HG02678 (cell line): ENCODE measurements at regions not wholly inside any gene's neighbourhood (a gene's known extent, or its start where the extent isn't known, plus 50 kb on each side); places are given as distances from the start of the nearest gene placed in this dataset.

Experiments used
- ATAC-seq: cut with Tn5 transposase; IDR thresholded peaks from one replicate; pipeline ENCODE4 v1.9.1; 2021; ENCODE audit warnings: mild to moderate bottlenecking, moderate library complexity; ENCODE audit not compliant: unreplicated experiment

DNA sequence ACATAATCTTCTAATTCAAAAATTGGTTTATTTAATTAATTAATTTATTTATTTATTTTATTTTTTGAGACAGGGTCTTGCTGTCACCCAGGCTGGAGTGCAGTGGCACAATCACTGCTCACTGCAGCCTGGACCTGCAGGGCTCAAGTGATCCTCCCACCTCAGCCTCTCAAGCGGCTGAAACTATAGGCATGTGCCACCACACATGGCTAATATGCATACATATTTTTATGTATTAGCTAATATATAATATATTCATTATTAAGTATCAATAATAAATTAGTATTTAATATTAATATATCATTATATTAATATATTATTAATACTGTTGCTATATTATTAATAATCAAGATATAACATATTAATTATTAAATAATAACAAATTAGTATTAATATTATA lies 406.7 kb downstream of the GPATCH2 start:
- no peak for ATAC-seq

DNA sequence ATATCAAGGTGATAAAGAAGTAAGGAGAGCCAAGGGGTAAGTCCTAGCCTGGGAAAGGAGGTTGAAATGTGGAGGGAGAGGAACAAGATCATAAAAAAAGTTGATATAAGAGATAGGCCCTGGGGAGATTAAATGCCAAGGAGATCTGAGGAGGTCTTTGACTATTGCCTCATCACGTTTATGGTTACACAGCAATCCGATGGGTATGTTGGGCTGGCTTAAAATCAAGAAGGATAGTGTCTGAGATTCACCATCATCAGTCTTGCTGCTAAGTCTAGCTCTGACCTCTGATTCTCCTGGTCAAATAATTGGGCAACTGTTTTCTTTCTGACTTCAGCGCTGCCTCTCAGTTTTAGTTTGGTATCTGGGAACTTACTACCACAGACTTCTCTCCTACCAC lies 416.3 kb downstream of the GPATCH2 start:
- ATAC-seq, result no peak

DNA sequence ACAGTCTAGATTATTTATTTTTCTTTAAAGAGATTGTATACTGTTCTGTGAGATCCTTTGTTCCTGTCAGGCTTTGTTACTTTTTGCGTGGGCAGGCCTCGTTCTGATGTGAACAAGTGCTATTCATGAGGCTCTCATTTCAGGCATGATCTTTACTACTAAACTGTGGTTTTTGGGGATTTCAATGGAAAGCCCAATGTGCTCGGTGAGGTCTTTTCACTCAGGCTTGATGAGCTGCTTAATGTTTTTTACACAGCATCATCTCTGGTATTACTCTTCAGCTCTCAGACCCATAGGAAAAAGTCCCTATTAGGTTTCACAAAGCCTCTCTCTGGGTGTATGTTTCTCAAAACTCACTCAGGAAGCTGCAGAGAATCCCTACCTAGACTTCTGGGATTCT lies 419.4 kb downstream of the GPATCH2 start:
- ATAC-seq, result no peak

DNA sequence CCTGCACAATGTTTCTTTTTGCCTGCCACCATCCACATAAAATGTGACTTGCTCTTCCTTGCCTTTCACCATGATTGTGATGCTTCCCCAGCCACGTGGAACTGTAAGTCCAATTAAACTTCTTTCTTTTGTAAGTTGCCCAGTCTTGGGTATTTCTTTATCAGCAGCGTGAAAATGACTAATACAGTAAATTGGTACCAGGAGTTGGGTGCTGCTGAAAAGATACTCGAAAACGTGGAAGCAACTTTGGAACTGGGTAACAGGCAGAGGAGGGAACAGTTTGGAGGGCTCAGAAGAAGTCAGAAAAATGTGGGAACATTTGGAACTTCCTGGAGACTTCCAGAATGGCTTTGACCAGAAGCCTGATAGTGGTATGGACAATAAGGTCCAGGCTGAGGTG lies 425.3 kb downstream of the GPATCH2 start:
- no peak for ATAC-seq

DNA sequence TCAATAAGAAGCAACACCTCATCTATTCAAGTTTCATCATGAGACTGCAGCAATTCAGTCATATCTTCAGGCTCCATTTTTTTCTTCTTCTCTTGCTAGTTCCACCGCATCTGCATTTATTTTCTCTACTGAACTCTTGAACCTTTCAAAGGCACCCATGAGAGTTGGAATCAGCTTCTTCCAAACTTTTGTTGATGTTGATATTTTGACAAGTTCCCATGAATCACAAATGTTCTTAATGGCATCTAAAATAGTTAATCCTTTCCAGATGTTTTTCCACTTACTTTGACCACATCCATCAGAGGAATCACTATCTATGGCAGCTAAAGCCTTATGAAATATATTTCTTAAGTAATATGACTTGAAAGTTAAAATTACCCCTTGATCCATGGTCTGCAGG lies 434.3 kb downstream of the GPATCH2 start:
- no peak for ATAC-seq

DNA sequence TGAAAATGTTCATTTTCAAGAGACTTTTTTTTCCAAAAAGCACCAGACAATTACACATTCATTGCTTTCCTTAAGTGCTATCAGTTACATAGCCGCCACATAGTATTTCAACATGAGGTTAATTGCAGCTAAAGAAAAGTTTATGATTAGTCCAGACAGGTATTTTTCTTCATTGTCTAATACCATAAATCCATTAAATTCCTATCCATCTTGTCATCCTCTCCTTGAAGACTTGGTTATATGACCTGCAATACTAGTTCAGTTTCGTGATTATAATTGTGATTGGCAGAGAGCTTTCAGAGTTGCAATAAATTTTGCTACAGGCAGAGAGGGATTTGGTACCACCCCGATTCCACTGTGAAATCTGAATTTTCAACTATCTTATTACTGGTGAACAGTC lies 437.7 kb downstream of the GPATCH2 start:
- no peak for ATAC-seq

DNA sequence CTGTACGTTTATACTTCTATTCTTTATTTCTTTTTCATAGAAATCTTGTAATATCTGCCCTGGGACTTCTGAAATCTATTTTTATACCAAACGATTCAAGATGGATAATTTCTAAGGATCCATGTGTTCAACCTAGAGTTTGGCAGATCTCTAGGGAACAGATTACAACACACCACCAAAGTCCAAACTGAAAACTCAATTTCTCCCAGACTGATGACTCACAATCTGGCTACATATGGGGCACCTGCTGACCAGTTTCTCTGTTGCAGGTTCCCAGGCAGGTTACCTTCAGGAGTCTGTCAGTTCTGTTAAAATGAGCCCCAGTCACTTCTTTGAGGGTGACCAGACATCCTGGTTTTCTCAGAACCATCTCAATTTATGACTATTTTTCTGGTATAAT lies 439.4 kb downstream of the GPATCH2 start:
- ATAC-seq, result no peak

DNA sequence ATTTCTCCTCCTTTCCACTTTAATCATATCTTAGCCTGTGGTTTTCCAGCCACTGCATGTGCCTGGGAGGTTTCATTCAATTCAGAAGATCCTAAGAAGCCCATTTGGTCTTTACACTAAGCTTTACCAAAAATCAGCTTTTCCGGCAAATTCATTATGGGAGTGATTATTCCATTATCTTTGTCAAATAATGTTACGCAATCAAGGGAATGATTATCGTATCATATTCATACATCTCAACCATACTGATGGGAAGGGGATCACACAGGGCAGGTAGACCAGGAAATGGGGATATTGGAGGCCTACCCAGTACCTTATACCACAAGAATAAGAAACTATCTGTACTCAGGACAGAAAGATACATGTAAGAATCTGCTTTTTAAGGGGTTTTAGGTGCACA lies 440.5 kb downstream of the GPATCH2 start:
- no peak for ATAC-seq

DNA sequence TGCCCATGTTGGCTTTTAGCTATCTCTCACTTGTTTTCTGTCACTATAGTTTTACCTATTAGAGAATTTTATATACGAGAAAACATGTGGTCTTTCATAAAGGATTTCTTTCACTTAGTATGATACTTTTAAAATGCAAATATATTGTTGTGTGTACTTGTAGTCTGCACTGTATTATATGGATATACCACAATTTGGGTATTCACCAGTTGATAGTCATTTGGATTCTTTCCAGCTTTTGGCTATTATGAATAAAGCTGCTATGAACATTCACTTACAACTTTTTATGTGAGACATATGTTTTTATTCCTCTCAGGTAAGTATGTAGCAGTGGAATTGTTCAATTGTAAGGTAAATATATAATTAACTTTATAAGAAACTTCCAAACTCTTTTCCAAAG lies 441.5 kb downstream of the GPATCH2 start:
- no peak for ATAC-seq

DNA sequence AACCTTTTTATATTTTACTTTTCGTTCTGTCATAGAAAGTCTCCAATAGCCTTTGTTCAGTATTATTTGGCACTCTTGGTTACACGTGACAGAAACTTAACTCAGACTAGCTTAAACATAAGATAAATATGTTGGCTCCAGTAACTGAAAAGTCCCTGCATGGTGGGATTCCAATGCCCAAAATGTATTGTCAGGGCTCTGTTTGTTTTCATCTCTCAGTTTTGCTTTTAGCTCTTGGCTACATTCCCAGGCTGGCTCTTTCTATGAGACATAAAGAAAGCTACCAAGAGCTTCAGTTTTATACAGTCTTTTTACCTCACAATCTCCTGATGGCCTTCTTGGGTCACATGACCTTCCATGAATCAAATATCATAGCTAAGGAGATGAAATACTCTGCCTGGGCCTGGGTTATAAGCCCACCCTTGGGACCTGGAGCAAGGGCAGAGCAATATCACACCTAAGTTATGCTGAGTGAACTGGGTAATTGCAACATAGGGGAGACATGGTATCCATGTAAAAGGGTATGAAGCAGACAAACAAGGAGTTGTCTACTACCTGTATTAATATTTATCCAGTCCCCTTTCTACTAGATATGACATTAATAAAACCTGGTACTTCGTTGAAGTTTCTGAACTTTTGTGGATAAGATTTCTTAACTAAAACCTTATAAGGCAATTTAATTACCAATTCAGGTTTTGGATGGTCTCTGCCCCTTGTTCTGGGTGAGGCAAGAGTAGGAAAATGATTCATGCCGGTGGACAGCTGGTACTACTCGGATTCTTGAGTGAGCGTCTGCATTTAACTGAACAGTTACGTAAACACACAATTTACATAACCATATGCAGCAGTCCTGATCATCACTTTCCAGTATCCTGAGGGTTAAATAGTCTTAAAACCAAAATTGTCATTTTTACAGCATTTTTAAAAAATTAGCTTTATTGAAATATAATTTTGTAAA lies 442.3 kb downstream of the GPATCH2 start:
- no peak for ATAC-seq

DNA sequence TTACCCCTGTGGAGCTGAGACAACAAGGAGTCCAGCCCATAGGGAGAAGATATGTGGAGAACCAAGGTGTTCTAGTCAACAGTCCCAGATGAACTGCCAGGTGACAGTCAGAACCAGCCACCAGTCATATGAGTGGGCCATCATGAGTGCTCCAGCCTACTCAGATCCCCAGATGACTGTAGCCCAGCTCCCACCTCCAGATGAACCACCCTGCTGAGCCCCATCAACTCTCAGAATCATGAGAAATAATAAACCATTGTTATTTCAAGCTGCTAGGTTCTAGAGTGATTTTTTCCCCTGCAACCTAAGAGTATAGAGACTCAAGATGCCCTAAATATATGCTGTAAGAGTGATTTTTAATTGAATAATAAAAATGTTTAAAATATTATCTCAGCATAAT lies 444.2 kb downstream of the GPATCH2 start:
- ATAC-seq, result no peak

DNA sequence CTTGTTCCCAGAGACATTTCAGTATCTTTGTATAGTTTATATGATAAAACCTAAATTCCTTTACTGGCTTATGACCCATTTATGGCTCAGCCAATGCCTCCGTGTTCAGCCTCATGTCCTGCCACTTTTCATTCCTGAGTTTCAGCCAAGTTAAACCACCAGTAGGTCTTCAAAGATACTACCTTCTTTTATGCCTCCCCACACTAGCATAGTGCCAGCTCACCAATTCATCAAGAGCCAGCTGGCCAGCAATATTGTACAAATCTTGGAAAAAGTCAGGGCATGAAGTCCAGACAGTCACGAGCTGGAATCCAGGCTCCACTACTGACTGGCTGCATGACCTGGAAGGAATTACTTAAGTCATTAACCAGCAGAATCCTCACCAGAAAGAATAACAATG lies 446.0 kb downstream of the GPATCH2 start:
- ATAC-seq, result no peak

DNA sequence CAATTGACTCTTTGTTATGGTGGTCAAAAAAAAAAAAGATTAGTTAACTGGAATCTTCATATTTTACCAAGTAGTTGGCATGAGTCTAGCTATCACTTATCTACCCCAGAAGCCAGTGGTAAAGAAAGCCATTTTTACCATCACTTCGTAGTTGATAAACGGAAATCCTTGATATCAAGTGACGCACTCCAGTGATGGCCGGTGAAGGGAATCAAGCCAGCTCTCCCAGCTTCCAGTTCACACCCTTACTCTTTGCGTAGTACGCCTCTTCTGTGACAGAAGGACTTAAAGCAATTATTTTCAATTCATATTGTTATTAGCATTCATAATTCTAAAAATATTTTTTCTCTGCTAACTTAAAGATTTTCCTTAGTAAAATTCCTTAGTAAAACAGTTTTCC lies 447.9 kb downstream of the GPATCH2 start:
- no peak for ATAC-seq

DNA sequence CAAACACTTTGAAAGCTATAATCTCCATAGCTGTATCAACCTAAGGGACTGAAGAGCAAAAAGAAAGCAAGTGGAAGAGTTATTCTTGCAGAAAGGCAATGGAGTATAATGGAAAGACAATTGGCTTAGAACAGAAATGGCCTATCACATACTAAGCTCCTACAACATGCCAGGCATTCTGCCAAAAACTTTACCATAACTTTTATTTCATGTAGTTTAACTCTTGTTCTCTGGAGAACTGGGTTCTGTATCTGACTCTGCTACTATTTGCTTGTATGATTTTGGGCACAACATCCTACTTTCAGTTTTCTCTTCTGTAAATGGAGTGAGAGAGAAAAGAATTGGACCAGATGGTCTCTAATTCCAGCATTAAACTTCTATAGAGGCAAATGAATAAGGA lies 449.1 kb downstream of the GPATCH2 start:
- ATAC-seq, result no peak

DNA sequence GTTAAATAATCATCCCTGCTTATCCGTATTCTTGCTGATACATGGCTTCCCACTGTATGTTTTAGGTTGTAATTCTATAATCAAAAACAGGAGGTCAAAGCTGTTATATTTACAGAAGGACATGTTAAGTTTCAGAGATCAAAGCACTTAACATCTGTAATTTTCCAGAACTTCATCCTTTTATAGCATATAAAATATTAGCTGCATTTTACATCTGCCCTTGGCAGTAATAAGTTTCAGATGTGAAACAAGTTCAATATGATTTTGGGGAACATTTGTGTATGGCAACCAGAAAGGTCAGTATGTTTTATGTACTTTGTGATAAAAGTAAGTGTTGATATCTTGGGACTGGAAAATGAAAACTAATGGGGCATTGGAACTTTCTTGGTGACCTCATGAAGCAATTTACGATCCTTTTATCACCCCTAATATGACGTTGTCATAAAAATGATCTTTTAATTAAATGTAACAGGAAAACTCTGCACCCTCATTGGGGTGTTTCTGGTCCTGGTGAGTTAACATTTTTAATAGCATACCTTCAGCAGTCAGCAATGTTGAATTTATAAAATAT lies 449.6 kb downstream of the GPATCH2 start:
- ATAC-seq, result no peak

DNA sequence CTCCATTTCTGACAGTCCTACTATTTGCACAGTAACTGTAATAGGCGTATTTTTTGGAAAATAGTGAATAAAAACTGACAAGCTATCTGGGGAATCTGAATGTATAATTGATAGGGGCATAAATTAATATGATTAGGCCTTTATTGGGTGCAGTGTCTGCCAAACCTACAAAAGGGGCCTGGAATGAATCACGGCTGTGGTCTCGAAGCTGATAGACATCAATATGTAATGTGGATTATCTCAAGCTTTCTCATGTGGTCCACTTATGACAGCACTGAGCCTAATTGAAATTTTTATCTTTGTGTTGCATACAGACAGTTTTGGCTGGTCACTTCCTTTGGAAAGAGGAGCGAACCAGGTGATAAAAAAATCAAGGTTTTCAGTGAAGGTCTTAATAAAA lies 450.4 kb downstream of the GPATCH2 start:
- no peak for ATAC-seq

DNA sequence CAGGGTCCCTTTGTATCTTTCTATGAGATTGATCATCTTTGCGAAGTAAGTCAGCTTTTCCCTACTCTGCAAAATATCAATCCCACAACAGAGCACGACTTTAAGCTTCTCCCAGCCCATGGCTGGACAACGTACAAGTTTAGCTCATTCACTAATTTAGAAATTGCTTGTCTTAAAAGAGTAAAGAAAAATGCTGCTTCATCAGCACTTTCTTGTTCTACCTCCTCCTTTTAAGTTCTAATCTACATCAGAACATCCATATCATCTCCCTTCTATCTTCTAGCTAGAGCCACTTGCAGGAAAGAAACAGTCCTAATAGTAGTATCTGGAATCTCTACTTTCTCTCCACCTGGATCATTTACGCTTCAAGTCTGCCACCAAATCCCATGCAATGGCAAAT lies 441.2 kb upstream of the ESRRG start:
- no peak for ATAC-seq

DNA sequence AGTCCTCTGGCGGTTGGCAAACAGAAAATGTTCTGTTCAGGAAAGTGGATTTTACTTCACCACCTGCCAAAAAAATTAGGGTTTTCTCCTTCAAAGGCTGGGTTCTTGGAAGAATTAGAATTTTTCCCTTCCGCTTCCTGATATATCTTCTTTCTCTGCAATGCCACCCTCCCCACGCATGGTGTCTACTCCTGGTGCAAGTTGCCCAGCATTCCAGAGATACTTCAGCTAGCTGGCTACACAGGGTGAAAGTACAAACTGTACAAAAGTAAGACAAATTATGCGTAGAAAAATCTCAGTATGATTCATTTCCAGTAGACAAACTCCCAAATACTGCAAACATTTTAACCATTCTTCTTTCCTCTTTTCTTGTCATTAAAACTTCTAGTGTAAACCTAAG lies 430.1 kb upstream of the ESRRG start:
- ATAC-seq, result no peak

DNA sequence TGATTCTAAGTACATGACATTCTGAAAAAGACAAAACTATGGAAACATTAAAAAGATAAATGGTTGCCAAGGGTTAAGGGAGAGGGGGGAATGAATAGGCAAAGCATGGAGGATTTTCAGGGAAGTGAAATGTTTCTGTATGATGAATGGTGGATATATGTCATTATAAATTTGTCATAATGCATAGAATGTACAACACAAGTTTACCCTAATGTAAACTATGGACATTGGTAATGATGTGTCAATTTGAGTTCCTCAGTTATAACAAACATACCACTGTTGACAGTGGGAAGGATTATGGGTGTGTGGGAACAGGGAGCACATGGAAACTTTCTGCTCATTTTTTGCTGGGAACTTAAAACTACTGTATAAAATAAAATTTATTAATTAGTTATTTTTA lies 427.1 kb upstream of the ESRRG start:
- no peak for ATAC-seq

DNA sequence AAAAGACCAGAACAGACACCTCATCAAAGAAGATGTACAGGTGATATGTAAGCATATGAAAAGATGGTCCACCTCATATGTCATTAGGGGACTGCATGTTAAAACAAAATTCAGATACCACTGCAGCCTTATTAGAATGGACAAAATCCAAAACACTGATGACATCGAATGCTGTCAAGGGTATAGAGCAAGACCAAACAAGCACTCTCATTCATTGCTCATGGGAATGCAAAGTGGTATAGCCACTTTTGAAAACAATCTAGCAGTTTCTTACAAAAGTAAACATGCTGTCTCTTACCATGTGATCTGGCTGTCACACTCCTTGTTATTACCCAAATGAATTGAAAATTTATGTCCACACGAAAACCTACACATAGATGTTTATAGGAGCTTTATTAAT lies 426.6 kb upstream of the ESRRG start:
- ATAC-seq, result no peak

DNA sequence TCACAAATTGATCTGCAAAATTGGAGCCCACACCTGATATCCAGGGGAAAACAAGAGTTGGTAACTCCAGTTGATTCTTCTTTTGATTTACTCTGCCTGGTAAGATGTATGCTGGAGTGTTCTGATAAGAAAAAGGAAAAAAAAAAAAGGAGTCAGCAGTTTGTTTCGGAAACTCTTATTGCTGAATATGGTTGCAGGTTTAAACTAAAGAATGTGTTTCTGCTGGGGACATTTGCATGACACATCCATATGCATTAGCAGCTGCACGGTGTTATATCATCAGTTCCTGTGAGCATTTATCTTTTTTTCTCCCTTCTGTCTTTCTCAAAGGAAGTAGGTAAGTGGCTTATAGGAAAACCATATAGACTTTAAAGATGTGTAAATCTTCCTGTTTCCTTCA lies 418.5 kb upstream of the ESRRG start:
- ATAC-seq, result no peak

DNA sequence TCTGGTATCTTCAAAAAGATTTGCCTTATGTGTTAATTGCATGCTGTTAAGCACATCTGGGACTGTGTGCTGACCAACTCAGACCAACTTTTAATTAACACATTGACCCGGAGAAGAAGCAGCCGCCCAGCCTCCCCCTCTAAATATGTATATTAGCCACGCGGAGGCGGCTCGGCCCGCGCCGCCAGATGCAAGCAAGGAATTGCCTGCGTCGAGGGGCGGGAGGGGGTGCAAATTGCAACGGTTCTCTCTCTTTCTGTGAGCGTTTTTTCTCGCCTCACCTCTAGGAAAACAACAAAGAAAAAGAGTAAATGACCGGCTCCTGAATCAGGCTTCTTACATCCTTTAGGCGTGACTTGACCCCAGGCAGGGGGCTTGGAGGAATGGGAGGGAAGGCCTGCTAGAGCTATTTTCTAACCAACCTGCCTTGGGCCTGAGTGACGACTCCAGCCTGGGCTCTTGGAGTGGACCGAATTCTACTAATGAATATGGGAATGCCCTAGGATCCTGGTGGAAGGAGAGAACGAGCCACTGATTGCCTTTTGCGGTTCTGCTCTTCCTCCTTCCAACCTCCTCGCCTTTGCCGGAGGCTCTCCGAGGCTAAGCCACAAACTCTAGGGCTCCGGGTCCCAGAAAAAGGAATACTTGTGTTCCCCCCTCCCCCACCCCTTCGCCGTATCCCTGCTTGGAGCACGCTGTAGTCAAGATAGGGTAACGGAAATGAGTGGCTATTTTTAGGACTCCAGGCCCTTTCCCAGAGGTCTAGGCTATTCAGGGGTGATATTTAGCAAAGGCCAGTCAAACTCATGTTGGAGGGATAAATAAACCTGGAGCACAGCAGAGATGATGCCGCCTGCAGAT lies 417.0 kb upstream of the ESRRG start:
- no peak for ATAC-seq
